ENCODE measurements at regions not wholly inside any gene's neighbourhood (a gene's known extent, or its start where the extent isn't known, plus 50 kb on each side); places are given as distances from the start of the nearest gene placed in this dataset.

DNA sequence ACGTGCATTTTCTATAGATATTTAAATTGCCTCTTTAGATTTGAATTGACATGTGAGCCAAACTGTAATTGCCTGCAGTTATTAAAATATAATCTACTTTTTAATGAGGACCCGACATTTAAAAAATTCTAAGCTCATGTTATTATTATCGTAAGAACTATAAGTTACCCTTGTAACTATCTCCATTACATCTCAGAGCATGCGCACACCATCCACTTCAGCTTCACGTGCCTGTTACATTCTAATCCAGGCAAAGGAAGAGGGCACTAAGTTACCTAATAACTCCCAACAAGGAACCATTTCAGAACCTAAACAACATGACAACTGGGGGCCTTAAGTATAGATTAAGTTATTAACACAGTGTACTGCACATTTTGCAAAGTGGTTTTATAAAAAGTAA lies 509.0 kb upstream of the DPP6 start:
- Histone ChIP-seq H3K27ac (ENCODE audit: low read depth, low read length, poor library complexity, severe bottlenecking) (no peak overlapping the region), H3K4me1 (ENCODE audit: insufficient read depth, low read length, poor library complexity, severe bottlenecking) (no peaks in the 10 kb centered on the region), H3K4me2 (ENCODE audit: low read length) (no peak overlapping the region), H3K4me3 (ENCODE audit: low read depth, low read length, poor library complexity, severe bottlenecking) (no peak overlapping the region), H3K36me3 (ENCODE audit: insufficient read depth, low read length) (no peaks in the 10 kb centered on the region), H3K79me2 (ENCODE audit: insufficient read depth, low read depth, low read length) (no peaks in the 10 kb centered on the region), H3K9me3 (ENCODE audit: low read length) (no peaks in the 10 kb centered on the region), H4K20me1 (ENCODE audit: insufficient read depth, low read length) (no peaks in the 10 kb centered on the region), H2AFZ (ENCODE audit: low read length) (no peak overlapping the region), H3K9me2 (ENCODE audit: insufficient read depth, low read length) (no peaks in the 10 kb centered on the region)
- POLR2A ChIA-PET = no interaction called here
- no peak for DNase-seq (ENCODE audit: low spot score)
- intact Hi-C loops (cut with micrococcal nuclease; ENCODE audit: unreplicated experiment) = no loop called here
- no TSS peak for BruUV-seq (replicated peaks)
- TF ChIP-seq, protein P1, sequence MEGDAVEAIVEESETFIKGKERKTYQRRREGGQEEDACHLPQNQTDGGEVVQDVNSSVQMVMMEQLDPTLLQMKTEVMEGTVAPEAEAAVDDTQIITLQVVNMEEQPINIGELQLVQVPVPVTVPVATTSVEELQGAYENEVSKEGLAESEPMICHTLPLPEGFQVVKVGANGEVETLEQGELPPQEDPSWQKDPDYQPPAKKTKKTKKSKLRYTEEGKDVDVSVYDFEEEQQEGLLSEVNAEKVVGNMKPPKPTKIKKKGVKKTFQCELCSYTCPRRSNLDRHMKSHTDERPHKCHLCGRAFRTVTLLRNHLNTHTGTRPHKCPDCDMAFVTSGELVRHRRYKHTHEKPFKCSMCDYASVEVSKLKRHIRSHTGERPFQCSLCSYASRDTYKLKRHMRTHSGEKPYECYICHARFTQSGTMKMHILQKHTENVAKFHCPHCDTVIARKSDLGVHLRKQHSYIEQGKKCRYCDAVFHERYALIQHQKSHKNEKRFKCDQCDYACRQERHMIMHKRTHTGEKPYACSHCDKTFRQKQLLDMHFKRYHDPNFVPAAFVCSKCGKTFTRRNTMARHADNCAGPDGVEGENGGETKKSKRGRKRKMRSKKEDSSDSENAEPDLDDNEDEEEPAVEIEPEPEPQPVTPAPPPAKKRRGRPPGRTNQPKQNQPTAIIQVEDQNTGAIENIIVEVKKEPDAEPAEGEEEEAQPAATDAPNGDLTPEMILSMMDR (conservative IDR thresholded peaks at IDR 0.05; ENCODE audit: low read length) = no peak
- TF ChIP-seq EZH2phosphoT487 (IDR thresholded peaks at IDR 0.05; ENCODE audit: borderline replicate concordance, low read depth, low read length) = no peak
- CTCF ChIA-PET (ENCODE audit: unreplicated experiment) = no interaction called here

DNA sequence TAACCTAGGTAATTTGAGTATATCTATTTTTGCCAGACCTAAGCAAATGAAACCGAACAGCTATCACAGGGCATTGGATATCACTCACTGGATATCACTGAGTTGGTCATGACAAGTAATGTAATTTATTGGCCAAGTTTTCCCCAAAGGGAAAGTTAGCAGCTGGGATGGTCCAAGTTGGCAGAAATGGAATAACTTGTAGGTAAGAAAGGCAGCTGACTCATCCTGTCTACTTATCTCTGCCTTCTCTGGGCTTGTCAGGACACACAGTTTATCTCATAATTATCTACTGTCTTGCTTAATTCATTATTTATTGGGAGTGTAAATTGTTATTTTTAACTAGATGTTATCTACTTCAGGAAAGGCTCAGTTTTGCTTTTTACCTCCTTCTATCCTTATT lies 502.0 kb upstream of the DPP6 start:
- TF ChIP-seq, protein P1 (conservative IDR thresholded peaks at IDR 0.05; ENCODE audit: low read length) = no peak
- TF ChIP-seq EZH2phosphoT487 (IDR thresholded peaks at IDR 0.05; ENCODE audit: borderline replicate concordance, low read depth, low read length) = no peak
- no peaks in the 10 kb centered on the region for H3K9me3 ChIP-seq (ENCODE audit: low read length)
- H2AFZ ChIP-seq (ENCODE audit: low read length) = no peak overlapping the region
- no peaks in the 10 kb centered on the region for H4K20me1 ChIP-seq (ENCODE audit: insufficient read depth, low read length)
- no peak overlapping the region for H3K4me2 ChIP-seq (ENCODE audit: low read length)
- intact Hi-C loops (cut with micrococcal nuclease; ENCODE audit: unreplicated experiment) = no loop called here
- ChIA-PET CTCF (ENCODE audit: unreplicated experiment) (no interaction called here), POLR2A (interaction anchor here (1.3 kb wide), 1 partner anchor 11 kb away, joined by 3 read pairs; no protein-coding TSS in a partner anchor)
- no peaks in the 10 kb centered on the region for H3K79me2 ChIP-seq (ENCODE audit: insufficient read depth, low read depth, low read length)
- H3K4me1 ChIP-seq (ENCODE audit: insufficient read depth, low read length, poor library complexity, severe bottlenecking) = no peaks in the 10 kb centered on the region
- no TSS peak for BruUV-seq (replicated peaks)
- no peaks in the 10 kb centered on the region for H3K36me3 ChIP-seq (ENCODE audit: insufficient read depth, low read length)
- no peak overlapping the region for H3K4me3 ChIP-seq (ENCODE audit: low read depth, low read length, poor library complexity, severe bottlenecking)
- no peak for DNase-seq (ENCODE audit: low spot score)
- H3K27ac ChIP-seq (ENCODE audit: low read depth, low read length, poor library complexity, severe bottlenecking) = no peak overlapping the region
- H3K9me2 ChIP-seq (ENCODE audit: insufficient read depth, low read length) = no peaks in the 10 kb centered on the region

DNA sequence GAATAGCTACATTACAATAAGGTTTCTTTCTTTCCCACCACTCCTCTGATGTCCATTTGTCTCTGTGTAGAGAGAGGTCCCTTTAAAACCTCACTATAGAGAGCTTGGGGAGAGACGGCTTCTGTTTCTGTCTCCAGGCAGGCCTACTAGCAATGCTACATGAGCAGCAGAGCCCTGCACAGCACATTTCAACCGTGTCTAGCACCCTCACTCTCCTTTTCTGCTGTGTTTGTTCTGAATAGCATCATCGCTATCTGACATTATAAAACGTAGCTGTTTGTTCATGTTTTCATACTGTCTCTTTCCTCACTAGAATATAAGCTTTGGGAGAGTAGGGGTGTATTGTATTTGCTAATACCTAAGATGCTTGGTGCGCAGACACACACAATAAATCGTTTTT lies 487.8 kb upstream of the DPP6 start:
- Histone ChIP-seq H3K4me2 (ENCODE audit: low read length) (no peak overlapping the region), H2AFZ (ENCODE audit: low read length) (no peak overlapping the region), H3K4me3 (ENCODE audit: low read depth, low read length, poor library complexity, severe bottlenecking) (no peak overlapping the region), H3K9me3 (ENCODE audit: low read length) (no peaks in the 10 kb centered on the region), H3K4me1 (ENCODE audit: insufficient read depth, low read length, poor library complexity, severe bottlenecking) (no peaks in the 10 kb centered on the region), H3K79me2 (ENCODE audit: insufficient read depth, low read depth, low read length) (no peaks in the 10 kb centered on the region), H3K27ac (ENCODE audit: low read depth, low read length, poor library complexity, severe bottlenecking) (no peak overlapping the region), H3K9me2 (ENCODE audit: insufficient read depth, low read length) (no peaks in the 10 kb centered on the region), H4K20me1 (ENCODE audit: insufficient read depth, low read length) (no peaks in the 10 kb centered on the region), H3K36me3 (ENCODE audit: insufficient read depth, low read length) (no peaks in the 10 kb centered on the region)
- no TSS peak for BruUV-seq (replicated peaks)
- DNase-seq (ENCODE audit: low spot score) = no peak
- TF ChIP-seq, protein P1 (conservative IDR thresholded peaks at IDR 0.05; ENCODE audit: low read length) = no peak
- no peak for TF ChIP-seq EZH2phosphoT487 (IDR thresholded peaks at IDR 0.05; ENCODE audit: borderline replicate concordance, low read depth, low read length)
- ChIA-PET CTCF (ENCODE audit: unreplicated experiment) (no interaction called here), POLR2A (no interaction called here)
- intact Hi-C loops (cut with micrococcal nuclease; ENCODE audit: unreplicated experiment) = no loop called here
